Effector memory CD4-positive, alpha-beta T cell (primary cell): ENCODE measurements at regions not wholly inside any gene's neighbourhood (a gene's known extent, or its start where the extent isn't known, plus 50 kb on each side); places are given as distances from the start of the nearest gene placed in this dataset.

Experiments used
- DNase-seq, 3 donors: peaks; one replicate each; pipeline ENCODE4 v3.0.0-alpha.2; 2020
- H3K27ac ChIP-seq: 2 replicates; pipeline ENCODE4 v1.7.0; 2013; ENCODE audit warnings: mild to moderate bottlenecking, low read length, moderate library complexity; ENCODE audit not compliant: insufficient read depth, poor library complexity, severe bottlenecking
- H3K27me3 ChIP-seq: replicated peaks from 2 replicates; pipeline ENCODE4 v1.7.0; 2013; ENCODE audit warnings: mild to moderate bottlenecking, low read length; ENCODE audit not compliant: insufficient read depth, control insufficient read depth, poor library complexity, severe bottlenecking
- H3K36me3 ChIP-seq: 2 replicates; pipeline ENCODE4 v1.7.0; 2013; ENCODE audit warnings: mild to moderate bottlenecking, low read length, moderate library complexity; ENCODE audit not compliant: control insufficient read depth, insufficient read depth
- H3K4me1 ChIP-seq: 2 replicates; pipeline ENCODE4 v1.7.0; 2013; ENCODE audit warnings: low read length, mild to moderate bottlenecking; ENCODE audit not compliant: control insufficient read depth, insufficient read depth, poor library complexity, severe bottlenecking
- H3K4me3 ChIP-seq: 2 replicates; pipeline ENCODE4 v1.7.0; 2013; ENCODE audit warnings: low read length, low read depth, mild to moderate bottlenecking; ENCODE audit not compliant: insufficient read depth, poor library complexity, severe bottlenecking
- H3K9me3 ChIP-seq: 2 replicates; pipeline ENCODE4 v1.7.0; 2013; ENCODE audit warnings: mild to moderate bottlenecking, low read length, moderate library complexity; ENCODE audit not compliant: control insufficient read depth

DNA sequence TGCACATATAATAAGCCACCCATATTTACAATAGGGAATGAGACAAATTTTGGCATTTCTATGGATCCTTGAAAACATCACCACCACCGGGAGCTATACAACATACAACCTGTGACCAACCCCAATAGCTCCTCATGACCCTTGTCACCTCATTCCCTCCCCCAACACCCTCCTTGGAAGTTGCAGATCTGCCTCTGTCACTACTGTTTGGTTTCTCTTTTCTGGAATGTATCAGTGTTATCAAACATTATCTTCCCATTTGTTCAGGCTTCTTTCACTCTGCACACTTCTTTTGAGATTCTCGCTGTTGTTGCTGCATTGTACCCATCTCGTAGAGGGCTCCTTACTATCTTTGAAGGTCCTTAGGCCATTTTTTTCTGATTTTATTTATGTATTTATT is 75.6 kb downstream of the ZNF280B start:
- no peaks in the 10 kb centered on the region for H3K27me3 ChIP-seq
- no peak overlapping the region for H3K27ac ChIP-seq
- no peaks in the 10 kb centered on the region for H3K4me1 ChIP-seq
- DNase-seq, result no peak
- H3K36me3 ChIP-seq, result no peaks in the 10 kb centered on the region
- no peaks in the 10 kb centered on the region for H3K9me3 ChIP-seq
- H3K4me3 ChIP-seq, result no peak overlapping the region

DNA sequence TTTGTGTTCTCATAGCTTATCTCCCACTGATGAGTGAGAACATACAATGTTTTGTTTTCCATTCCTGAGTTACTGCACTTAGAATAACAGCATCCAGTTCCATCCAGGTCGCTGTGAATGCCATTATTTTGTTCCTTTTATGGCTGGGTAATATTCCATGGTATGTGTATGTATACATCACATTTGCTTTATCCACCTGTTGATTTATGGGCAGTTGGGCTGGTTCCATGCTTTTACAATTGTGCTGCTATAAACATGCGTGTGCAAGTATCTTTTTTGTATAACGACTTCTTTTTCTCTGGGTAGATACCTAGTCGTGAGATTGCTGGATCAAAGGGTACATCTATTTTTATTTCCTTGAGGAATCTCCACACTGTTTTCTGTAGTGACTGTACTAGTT is 74.8 kb downstream of the ZNF280B start:
- H3K27ac ChIP-seq, result no peak overlapping the region
- no peaks in the 10 kb centered on the region for H3K4me1 ChIP-seq
- DNase-seq, result no peak
- no peak overlapping the region for H3K4me3 ChIP-seq
- no peaks in the 10 kb centered on the region for H3K36me3 ChIP-seq
- H3K27me3 ChIP-seq, result no peaks in the 10 kb centered on the region
- no peaks in the 10 kb centered on the region for H3K9me3 ChIP-seq
